Spleen (tissue), 11 donors: ENCODE measurements at regions not wholly inside any gene's neighbourhood (a gene's known extent, or its start where the extent isn't known, plus 50 kb on each side); places are given as distances from the start of the nearest gene placed in this dataset.
A peak's percentile ranks its signal among the peaks of the same experiment; 100 is the strongest.

Source experiments
- DNase-seq: peaks from one replicate; pipeline ENCODE4 v3.0.0-alpha.2; 2020
- H3K27ac ChIP-seq, 8 donors: fragments of 200-600 bp; sonication (generic) in 7 of 8; 1 replicate in 4 of 8; 2 replicates in 4 of 8; pipeline versions ENCODE4 v1.5.0 to v1.8.0; 2016 to 2021; ENCODE audit warnings: inconsistent platforms in 4 of 8, mild to moderate bottlenecking in 4 of 8, moderate library complexity in 1 of 8
- H3K27me3 ChIP-seq, 7 donors: fragments of 200-600 bp; sonication (generic) in 6 of 7; replicated peaks in 1 of 7; 1 replicate in 4 of 7; 2 replicates in 3 of 7; pipeline versions ENCODE4 v1.5.0 to v1.8.0; 2016 to 2021; ENCODE audit warnings: inconsistent platforms in 3 of 7, mild to moderate bottlenecking in 1 of 7
- H3K36me3 ChIP-seq, 6 donors: fragments of 200-600 bp; sonication (generic) in 5 of 6; 1 replicate in 4 of 6; 2 replicates in 2 of 6; pipeline versions ENCODE4 v1.5.0 to v1.8.0; 2016 to 2021; ENCODE audit warnings: inconsistent platforms in 2 of 6
- H3K4me1 ChIP-seq, 6 donors: fragments of 200-600 bp; sonication (generic) in 5 of 6; 1 replicate in 3 of 6; 2 replicates in 3 of 6; pipeline versions ENCODE4 v1.5.0 to v1.8.0; 2016 to 2021; ENCODE audit warnings: inconsistent platforms in 3 of 6
- H3K4me3 ChIP-seq, 8 donors: fragments of 200-600 bp; sonication (generic) in 7 of 8; 1 replicate in 4 of 8; 2 replicates in 4 of 8; pipeline versions ENCODE4 v1.5.0 to v1.8.0; 2016 to 2021; ENCODE audit warnings: inconsistent platforms in 4 of 8, mild to moderate bottlenecking in 4 of 8, moderate library complexity in 2 of 8
- H3K9me3 ChIP-seq, 8 donors: fragments of 200-600 bp; sonication (generic) in 7 of 8; 1 replicate in 4 of 8; 2 replicates in 4 of 8; pipeline versions ENCODE4 v1.5.0 to v1.8.0; 2016 to 2021; ENCODE audit warnings: inconsistent platforms in 4 of 8
- CTCF ChIP-seq, 11 experiments: fragments of 200-600 bp in 7 of 11; fragments of 450-650 bp in 4 of 11; sonication (generic) in 4 of 11; IDR thresholded peaks in 8 of 11; conservative IDR thresholded peaks in 3 of 11; 1 replicate in 7 of 11; 2 replicates in 4 of 11; pipeline versions ENCODE4 v1.4.0 to v1.8.0; 2016 to 2021; ENCODE audit warnings: antibody characterized with exemption in 11 of 11, inconsistent platforms in 4 of 11, mild to moderate bottlenecking in 1 of 11
- POLR2A ChIP-seq, 3 donors: fragments of 450-650 bp; IDR thresholded peaks; one replicate each; pipeline ENCODE4 v1.5.1; 2017; ENCODE audit warnings: antibody characterized with exemption in 3 of 3, mild to moderate bottlenecking in 1 of 3
- POLR2AphosphoS5 ChIP-seq, 3 donors: sonication (generic); formaldehyde crosslinking; IDR thresholded peaks; one replicate each; pipeline ENCODE4 v1.5.1; 2017; ENCODE audit warnings: antibody characterized with exemption in 3 of 3
- WGBS, 5 donors: extraction: QIAGEN DNeasy Blood & Tissue Kit in 3 of 5; methylation state at CpG; one replicate each; pipeline versions ENCODE4 v1.1.5 to v1.1.7; 2013 to 2018; 5-methylcytosine and 5-hydroxymethylcytosine counted together
- intact Hi-C: fragments of 100-400 bp; cut with DNase I; formaldehyde crosslinking; loops from one replicate; pipeline ENCODE4 v1.15.0; 2023; ENCODE audit warnings: low total_unique reads
- donor health status: healthy with polysubstance abuse.
- donor health status: DM: no; HTN: no; CAD: no; lungs with moderate emphysema.
- donor health status: DM: no; HTN: no; CAD: no.
- donor health status: Bipolar disorder and iron deficiency.
- donor health status: healthy.
- donor health status: DM: no; HTN: no; CAD: no.
- donor health status: DM: yes; HTN: yes; CAD: no.

GRCh38 chr6:15796130-15796771 is 133.4 kb upstream of the DTNBP1 start:
- Histone ChIP-seq H3K9me3 (peaks cover 0 to 23% (median 16%) of the 10 kb centered on the region in 8 donors), H3K36me3 (no peaks in the 10 kb centered on the region), H3K4me3 (no peak overlapping the region), H3K27ac (peak overlapping the region in 5 of 8 donors; percentile 35 to 60 (median 54)), H3K4me1 (peaks cover 0 to 12% (median 0%) of the 10 kb centered on the region in 6 donors), H3K27me3 (no peaks in the 10 kb centered on the region)
- 63 to 82% (median 77%) methylated on average over 7 of the region's 7 CpGs for WGBS, 5 donors
- intact Hi-C loops = no loop called here
- TF ChIP-seq POLR2AphosphoS5 (IDR thresholded peaks at IDR 0.05) = peak in 2 of 3 donors; percentile 55 to 60
- no peak for TF ChIP-seq CTCF (IDR thresholded peaks at IDR 0.05 in 8 of 11, conservative IDR thresholded peaks at IDR 0.05 in 3 of 11)
- no peak for TF ChIP-seq POLR2A (IDR thresholded peaks at IDR 0.05)
- DNase-seq = no peak

GRCh38 chr6:15793826-15794225 is 131.0 kb upstream of the DTNBP1 start:
- Histone ChIP-seq H3K27ac (no peak overlapping the region), H3K36me3 (no peaks in the 10 kb centered on the region), H3K4me3 (no peak overlapping the region), H3K27me3 (no peaks in the 10 kb centered on the region), H3K9me3 (peaks cover 0 to 18% (median 16%) of the 10 kb centered on the region in 8 donors), H3K4me1 (peaks cover 0 to 13% (median 0%) of the 10 kb centered on the region in 6 donors)
- no peak for TF ChIP-seq CTCF (IDR thresholded peaks at IDR 0.05 in 8 of 11, conservative IDR thresholded peaks at IDR 0.05 in 3 of 11)
- TF ChIP-seq POLR2AphosphoS5 (IDR thresholded peaks at IDR 0.05) = no peak
- no peak for TF ChIP-seq POLR2A (IDR thresholded peaks at IDR 0.05)
- intact Hi-C loops = no loop called here
- DNase-seq = no peak

GRCh38 chr6:15793288-15793687 is 130.5 kb upstream of the DTNBP1 start:
- TF ChIP-seq CTCF (IDR thresholded peaks at IDR 0.05 in 8 of 11, conservative IDR thresholded peaks at IDR 0.05 in 3 of 11) (no peak), POLR2AphosphoS5 (IDR thresholded peaks at IDR 0.05) (no peak), POLR2A (IDR thresholded peaks at IDR 0.05) (no peak)
- H3K27ac ChIP-seq = no peak overlapping the region
- intact Hi-C loops = no loop called here
- no peak for DNase-seq
- H3K4me1 ChIP-seq = peaks cover 0 to 13% (median 0%) of the 10 kb centered on the region in 6 donors
- peaks cover 0 to 13% (median 12%) of the 10 kb centered on the region in 8 donors for H3K9me3 ChIP-seq
- no peaks in the 10 kb centered on the region for H3K27me3 ChIP-seq
- H3K4me3 ChIP-seq = no peak overlapping the region
- H3K36me3 ChIP-seq = no peaks in the 10 kb centered on the region
- 60 to 91% (median 80%) methylated on average over 4 of the region's 4 CpGs for WGBS, 5 donors

GRCh38 chr6:15792842-15793241 is 130.0 kb upstream of the DTNBP1 start:
- TF ChIP-seq POLR2AphosphoS5 (IDR thresholded peaks at IDR 0.05) = no peak
- TF ChIP-seq CTCF (IDR thresholded peaks at IDR 0.05 in 8 of 11, conservative IDR thresholded peaks at IDR 0.05 in 3 of 11) = no peak
- no peaks in the 10 kb centered on the region for H3K27me3 ChIP-seq
- intact Hi-C loops = no loop called here

More at GRCh38 chr6:15792842-15793241, 130.0 kb upstream of the DTNBP1 start:
- Histone ChIP-seq H3K4me3 (no peak overlapping the region), H3K36me3 (no peaks in the 10 kb centered on the region), H3K27ac (no peak overlapping the region), H3K4me1 (peaks cover 0 to 13% (median 0%) of the 10 kb centered on the region in 6 donors), H3K9me3 (peaks cover 0 to 9% (median 7%) of the 10 kb centered on the region in 8 donors)
- no peak for DNase-seq
